RWPE2 (cell line): ENCODE measurements at regions not wholly inside any gene's neighbourhood (a gene's known extent, or its start where the extent isn't known, plus 50 kb on each side); places are given as distances from the start of the nearest gene placed in this dataset.

Experiments used
- ATAC-seq: fragments of 200-7000 bp; cut with Tn5 transposase; 3 replicates; pipeline ENCODE4 v1.9.1; 2021; ENCODE audit warnings: low read depth
- DNase-seq: peaks from one replicate; pipeline ENCODE4 v3.0.0-alpha.2; 2020; ENCODE audit warnings: low spot score
- H3K27ac ChIP-seq: fragments of 450-650 bp; 2 replicates; pipeline ENCODE4 v1.5.1; 2017; ENCODE audit warnings: mild to moderate bottlenecking; ENCODE audit not compliant: poor library complexity, severe bottlenecking
- H3K27me3 ChIP-seq: fragments of 250-450 bp; sonication (Bioruptor Pico); 2 replicates; pipeline ENCODE4 v1.5.1; 2021; ENCODE audit warnings: mild to moderate bottlenecking, moderate library complexity; ENCODE audit not compliant: insufficient read depth, poor library complexity, severe bottlenecking
- H3K36me3 ChIP-seq: fragments of 250-450 bp; sonication (Bioruptor Pico); 2 replicates; pipeline ENCODE4 v1.5.1; 2020; ENCODE audit warnings: low read depth, mild to moderate bottlenecking, moderate library complexity
- H3K4me1 ChIP-seq: fragments of 250-450 bp; sonication (Bioruptor Pico); 2 replicates; pipeline ENCODE4 v1.5.1; 2021; ENCODE audit warnings: mild to moderate bottlenecking, moderate library complexity; ENCODE audit not compliant: insufficient read depth, poor library complexity, severe bottlenecking
- H3K4me3 ChIP-seq: fragments of 250-450 bp; sonication (Bioruptor Pico); 2 replicates; pipeline ENCODE4 v1.5.1; 2021; ENCODE audit warnings: mild to moderate bottlenecking, moderate library complexity; ENCODE audit not compliant: severe bottlenecking
- H3K9me3 ChIP-seq: fragments of 250-450 bp; sonication (Bioruptor Pico); 2 replicates; pipeline ENCODE4 v1.5.1; 2021; ENCODE audit warnings: mild to moderate bottlenecking, moderate library complexity; ENCODE audit not compliant: severe bottlenecking
- TF ChIP-seq, protein P1 (sequence below): fragments of 450-650 bp; IDR thresholded peaks from one replicate; pipeline ENCODE4 v1.5.1; 2017; ENCODE audit warnings: mild to moderate bottlenecking, moderate library complexity; ENCODE audit not compliant: poor library complexity, severe bottlenecking

DNA sequence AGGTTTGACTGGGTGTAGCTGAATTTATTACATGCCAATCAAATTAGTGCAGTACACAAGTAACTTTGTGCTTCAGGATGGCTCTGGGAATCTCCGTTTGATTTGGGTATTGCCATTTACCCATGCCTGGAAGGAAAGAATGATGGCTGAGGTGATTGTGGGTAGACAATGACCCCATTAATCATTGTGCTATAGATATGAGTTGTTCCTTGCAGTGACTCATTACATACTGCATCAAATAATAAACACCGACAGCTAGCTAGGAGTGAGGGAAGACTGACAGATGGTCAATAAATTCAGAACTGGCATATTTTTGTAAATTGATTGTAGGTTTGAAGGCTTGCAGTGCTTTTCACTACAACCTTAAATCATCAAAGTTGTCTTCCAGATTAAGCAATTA, 1069.5 kb downstream of the DIAPH3 start:
- Histone ChIP-seq H3K4me3 (no peak overlapping the region), H3K4me1 (no peaks in the 10 kb centered on the region), H3K27ac (no peak overlapping the region), H3K27me3 (no peaks in the 10 kb centered on the region), H3K9me3 (no peaks in the 10 kb centered on the region), H3K36me3 (no peaks in the 10 kb centered on the region)
- ATAC-seq (no peak), DNase-seq (no peak)
- TF ChIP-seq, protein P1, sequence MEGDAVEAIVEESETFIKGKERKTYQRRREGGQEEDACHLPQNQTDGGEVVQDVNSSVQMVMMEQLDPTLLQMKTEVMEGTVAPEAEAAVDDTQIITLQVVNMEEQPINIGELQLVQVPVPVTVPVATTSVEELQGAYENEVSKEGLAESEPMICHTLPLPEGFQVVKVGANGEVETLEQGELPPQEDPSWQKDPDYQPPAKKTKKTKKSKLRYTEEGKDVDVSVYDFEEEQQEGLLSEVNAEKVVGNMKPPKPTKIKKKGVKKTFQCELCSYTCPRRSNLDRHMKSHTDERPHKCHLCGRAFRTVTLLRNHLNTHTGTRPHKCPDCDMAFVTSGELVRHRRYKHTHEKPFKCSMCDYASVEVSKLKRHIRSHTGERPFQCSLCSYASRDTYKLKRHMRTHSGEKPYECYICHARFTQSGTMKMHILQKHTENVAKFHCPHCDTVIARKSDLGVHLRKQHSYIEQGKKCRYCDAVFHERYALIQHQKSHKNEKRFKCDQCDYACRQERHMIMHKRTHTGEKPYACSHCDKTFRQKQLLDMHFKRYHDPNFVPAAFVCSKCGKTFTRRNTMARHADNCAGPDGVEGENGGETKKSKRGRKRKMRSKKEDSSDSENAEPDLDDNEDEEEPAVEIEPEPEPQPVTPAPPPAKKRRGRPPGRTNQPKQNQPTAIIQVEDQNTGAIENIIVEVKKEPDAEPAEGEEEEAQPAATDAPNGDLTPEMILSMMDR: no peak

- no peak for DNase-seq
- Histone ChIP-seq H3K27me3 (no peaks in the 10 kb centered on the region), H3K4me1 (no peaks in the 10 kb centered on the region), H3K27ac (no peak overlapping the region), H3K36me3 (no peaks in the 10 kb centered on the region), H3K4me3 (no peak overlapping the region), H3K9me3 (no peaks in the 10 kb centered on the region)
- no peak for ATAC-seq
- TF ChIP-seq, protein P1: no peak
These were observed 1064.3 kb downstream of the DIAPH3 start for GRCh38 chr13:59099182-59099974.

DNA sequence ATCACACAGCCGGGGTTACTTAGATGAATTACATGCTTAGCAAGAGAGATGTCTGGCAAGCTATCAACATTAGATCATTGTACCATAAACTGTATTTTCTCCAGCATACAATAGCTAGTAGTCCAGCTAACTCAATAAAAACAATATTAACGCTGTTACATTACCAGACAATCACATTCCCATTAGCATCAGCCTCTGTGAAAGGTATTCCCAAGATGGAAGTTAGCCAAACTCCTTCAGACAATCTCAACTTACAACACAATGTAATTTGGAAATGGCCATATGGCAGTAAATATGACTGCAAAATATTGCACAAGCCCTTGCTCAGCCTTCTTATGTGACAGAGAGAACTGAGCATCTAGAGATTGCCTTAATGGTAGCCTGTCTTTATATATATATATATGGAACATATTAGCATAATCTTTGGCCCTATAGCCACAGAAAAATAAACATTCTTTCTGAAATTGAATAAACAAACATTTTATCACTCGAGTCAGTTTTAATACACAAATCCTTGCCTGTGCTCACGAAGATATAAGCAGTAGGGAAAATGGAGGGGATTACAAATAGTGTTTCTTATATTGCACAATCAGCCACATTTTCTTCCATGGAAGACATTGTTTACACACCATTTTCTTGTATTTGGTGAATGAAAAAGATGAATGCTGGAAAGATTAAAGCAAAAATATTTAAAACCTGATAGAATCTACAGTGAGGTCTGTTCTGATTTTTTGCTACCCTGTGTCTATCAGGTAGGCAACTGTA, 1060.5 kb downstream of the DIAPH3 start:
- no peak for DNase-seq
- Histone ChIP-seq H3K4me3 (no peak overlapping the region), H3K36me3 (no peaks in the 10 kb centered on the region), H3K4me1 (no peaks in the 10 kb centered on the region), H3K27ac (no peak overlapping the region), H3K27me3 (no peaks in the 10 kb centered on the region), H3K9me3 (no peaks in the 10 kb centered on the region)
- no peak for ATAC-seq
- TF ChIP-seq, protein P1: no peak

GRCh38 chr13:59111751-59112171, 1052.0 kb downstream of the DIAPH3 start:
- TF ChIP-seq, protein P1: no peak
- H3K4me1 ChIP-seq: no peaks in the 10 kb centered on the region
- no peak for DNase-seq
- H3K36me3 ChIP-seq: no peaks in the 10 kb centered on the region
- H3K27ac ChIP-seq: no peak overlapping the region
- H3K4me3 ChIP-seq: no peak overlapping the region
- no peaks in the 10 kb centered on the region for H3K27me3 ChIP-seq
- ATAC-seq: no peak
- no peaks in the 10 kb centered on the region for H3K9me3 ChIP-seq
